ENCODE measurements at regions not wholly inside any gene's neighbourhood (a gene's known extent, or its start where the extent isn't known, plus 50 kb on each side); places are given as distances from the start of the nearest gene placed in this dataset.

- Histone ChIP-seq H2AK9ac (replicated peaks; ENCODE audit: low read depth, low read length, poor library complexity) (no peak overlapping the region), H3K36me3 (ENCODE audit: control insufficient read depth, insufficient read depth, low read length) (no peaks in the 10 kb centered on the region), H4K20me1 (ENCODE audit: insufficient read depth, low read length) (no peaks in the 10 kb centered on the region), H2BK120ac (ENCODE audit: low read depth, low read length) (no peak overlapping the region), H3K9me1 (ENCODE audit: insufficient read depth, low read length) (no peaks in the 10 kb centered on the region), H4K5ac (ENCODE audit: low read depth, low read length) (no peak overlapping the region), H3K79me1 (ENCODE audit: low read depth in 1 of 2, low read length in 2 of 2) (no peaks in the 10 kb centered on the region), H2BK15ac (ENCODE audit: low read depth, low read length) (no peak overlapping the region), H3K14ac (replicated peaks; ENCODE audit: low read depth, low read length) (no peak overlapping the region), H4K91ac (ENCODE audit: insufficient read depth, low read depth, low read length) (no peak overlapping the region), H4K8ac (ENCODE audit: low read depth in 2 of 2, low read length in 2 of 2) (no peak overlapping the region), H3K27ac (ENCODE audit: insufficient read depth, low read length) (no peak overlapping the region), H2AFZ (replicated peaks; ENCODE audit: low read length, poor library complexity) (no peak overlapping the region), H3K27me3 (ENCODE audit: control insufficient read depth, insufficient read depth, low read length) (no peaks in the 10 kb centered on the region), H3K4me2 (ENCODE audit: low read depth, low read length) (no peak overlapping the region), H2BK20ac (ENCODE audit: low read depth, low read length) (no peak overlapping the region), H2BK5ac (ENCODE audit: low read depth, low read length, poor library complexity, severe bottlenecking) (no peak overlapping the region), H3K23ac (ENCODE audit: low read depth, low read length) (no peak overlapping the region), H3K9me3 (ENCODE audit: control insufficient read depth, insufficient read depth, low read length) (no peaks in the 10 kb centered on the region), H3K4me3 (ENCODE audit: insufficient read depth, low read depth, low read length) (no peak overlapping the region), H3K18ac (ENCODE audit: low read depth, low read length) (no peak overlapping the region), H3K4ac (ENCODE audit: low read depth, low read length) (no peak overlapping the region), H3K56ac (ENCODE audit: extremely low read depth, insufficient read depth, low read length) (no peak overlapping the region), H3K9ac (ENCODE audit: low read depth, low read length) (no peak overlapping the region), H3K4me1 (ENCODE audit: control insufficient read depth, insufficient read depth, low read length) (no peaks in the 10 kb centered on the region), H2AK5ac (ENCODE audit: low read depth, low read length) (no peak overlapping the region)
- dilution Hi-C loops (cut with HindIII; ENCODE audit: low sequenced_read_pairs, unreplicated experiment), result no loop called here
- 100% methylated on average over 1 of the region's 4 CpGs; no CpG with 5 or more reads in 1 of the 2 experiments for WGBS, 2 experiments (ENCODE audit: extremely low coverage in 2 of 2, insufficient read length in 1 of 2)
- no peak for ATAC-seq (ENCODE audit: low read depth)
- no TSS peak for BruUV-seq (replicated peaks)
- intact Hi-C loops (cut with micrococcal nuclease), result no loop called here
- in situ Hi-C loops (cut with MboI; ENCODE audit: low sequenced_read_pairs), result no loop called here
- no peak for TF ChIP-seq RCOR1 (IDR thresholded peaks at IDR 0.05; ENCODE audit: insufficient replicate concordance, low read length)
- TF ChIP-seq ELK1 (IDR thresholded peaks at IDR 0.05; ENCODE audit: borderline replicate concordance, low read depth, low read length), result no peak
- no peak for TF ChIP-seq SMC3 (IDR thresholded peaks at IDR 0.05; ENCODE audit: low read depth, low read length)
- no peak for TF ChIP-seq RAD21 (IDR thresholded peaks at IDR 0.05; ENCODE audit: low read length)
- TF ChIP-seq CEBPB (IDR thresholded peaks at IDR 0.05; ENCODE audit: low read depth, low read length), result no peak
- no peak for TF ChIP-seq RFX5 (IDR thresholded peaks at IDR 0.05; ENCODE audit: low read depth, low read length)
- TF ChIP-seq MAZ (IDR thresholded peaks at IDR 0.05; ENCODE audit: borderline replicate concordance, low read depth, low read length), result no peak
- no peak for TF ChIP-seq CTCF (conservative IDR thresholded peaks at IDR 0.05; ENCODE audit: low read depth, low read length)
- no peak for TF ChIP-seq MAFK (IDR thresholded peaks at IDR 0.05; ENCODE audit: low read depth, low read length)
- no peak for TF ChIP-seq BHLHE40 (IDR thresholded peaks at IDR 0.05; ENCODE audit: low read depth, low read length)
- TF ChIP-seq CHD1 (IDR thresholded peaks at IDR 0.05; ENCODE audit: low read depth, low read length), result no peak
- no peak for TF ChIP-seq POLR2A (IDR thresholded peaks at IDR 0.05; ENCODE audit: low read depth, low read length)
- no peak for TF ChIP-seq NFE2L2 (IDR thresholded peaks at IDR 0.05; ENCODE audit: low read depth, low read length)
- TF ChIP-seq MXI1 (IDR thresholded peaks at IDR 0.05; ENCODE audit: borderline replicate concordance, low read depth, low read length), result no peak
- CTCF ChIA-PET, result no interaction called here
- DNase-seq, result no peak
- POLR2A ChIA-PET (ENCODE audit: unreplicated experiment), result no interaction called here
Measured at GRCh38 chr2:215260097-215260677, 51.7 kb upstream of the ATIC start.
